ENCODE measurements at regions not wholly inside any gene's neighbourhood (a gene's known extent, or its start where the extent isn't known, plus 50 kb on each side); places are given as distances from the start of the nearest gene placed in this dataset.

DNA sequence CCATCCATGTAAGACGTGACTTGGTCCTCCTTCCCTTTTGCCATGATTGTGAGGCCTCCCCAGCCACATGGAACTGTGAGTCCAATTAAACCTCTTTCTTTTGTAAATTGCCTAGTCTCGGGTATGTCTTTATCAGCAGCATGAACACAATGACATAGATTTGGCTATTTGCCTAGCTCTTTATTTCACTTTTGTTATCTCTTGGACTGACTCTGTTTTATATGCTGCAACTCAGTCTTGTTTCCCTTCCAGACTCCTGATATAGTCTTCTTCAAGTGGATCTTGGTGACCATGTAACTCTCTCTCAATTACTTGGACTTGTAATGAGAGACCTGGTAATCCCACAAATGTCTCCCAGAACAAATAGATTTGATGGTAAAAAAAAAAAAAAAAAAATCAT is 627.6 kb downstream of the CCDC85A start:
- Mint-ChIP-seq H3K27ac (ENCODE audit: unreplicated experiment) (no peak overlapping the region), H3K36me3 (ENCODE audit: insufficient read depth, unreplicated experiment) (no peaks in the 10 kb centered on the region), H3K4me3 (ENCODE audit: unreplicated experiment) (no peak overlapping the region), H3K9me3 (ENCODE audit: unreplicated experiment) (no peaks in the 10 kb centered on the region), H3K27me3 (ENCODE audit: insufficient read depth, unreplicated experiment) (no peaks in the 10 kb centered on the region), H3K4me1 (ENCODE audit: low read depth, unreplicated experiment) (no peaks in the 10 kb centered on the region)
- H3K4me3 ChIP-seq (ENCODE audit: low read depth, low read length): no peak overlapping the region
- DNase-seq: no peak
- intact Hi-C loops (cut with micrococcal nuclease; ENCODE audit: unreplicated experiment): no loop called here
- CTCF ChIA-PET: no interaction called here
- no peaks in the 10 kb centered on the region for H3K4me1 ChIP-seq
- no peaks in the 10 kb centered on the region for H3K27me3 ChIP-seq (replicated peaks; ENCODE audit: control insufficient read depth, insufficient read depth, low read length)
- no TSS peak for BruUV-seq (replicated peaks)
- no peaks in the 10 kb centered on the region for H3K36me3 ChIP-seq (ENCODE audit: control insufficient read depth, insufficient read depth, low read length)
- TF ChIP-seq, protein P1, sequence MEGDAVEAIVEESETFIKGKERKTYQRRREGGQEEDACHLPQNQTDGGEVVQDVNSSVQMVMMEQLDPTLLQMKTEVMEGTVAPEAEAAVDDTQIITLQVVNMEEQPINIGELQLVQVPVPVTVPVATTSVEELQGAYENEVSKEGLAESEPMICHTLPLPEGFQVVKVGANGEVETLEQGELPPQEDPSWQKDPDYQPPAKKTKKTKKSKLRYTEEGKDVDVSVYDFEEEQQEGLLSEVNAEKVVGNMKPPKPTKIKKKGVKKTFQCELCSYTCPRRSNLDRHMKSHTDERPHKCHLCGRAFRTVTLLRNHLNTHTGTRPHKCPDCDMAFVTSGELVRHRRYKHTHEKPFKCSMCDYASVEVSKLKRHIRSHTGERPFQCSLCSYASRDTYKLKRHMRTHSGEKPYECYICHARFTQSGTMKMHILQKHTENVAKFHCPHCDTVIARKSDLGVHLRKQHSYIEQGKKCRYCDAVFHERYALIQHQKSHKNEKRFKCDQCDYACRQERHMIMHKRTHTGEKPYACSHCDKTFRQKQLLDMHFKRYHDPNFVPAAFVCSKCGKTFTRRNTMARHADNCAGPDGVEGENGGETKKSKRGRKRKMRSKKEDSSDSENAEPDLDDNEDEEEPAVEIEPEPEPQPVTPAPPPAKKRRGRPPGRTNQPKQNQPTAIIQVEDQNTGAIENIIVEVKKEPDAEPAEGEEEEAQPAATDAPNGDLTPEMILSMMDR (IDR thresholded peaks at IDR 0.05; ENCODE audit: insufficient read depth in 1 of 2, low read depth in 1 of 2, low read length in 1 of 2, severe bottlenecking in 1 of 2, unreplicated experiment in 1 of 2): no peak
- no peaks in the 10 kb centered on the region for H3K9me3 ChIP-seq
- POLR2A ChIA-PET: no interaction called here

DNA sequence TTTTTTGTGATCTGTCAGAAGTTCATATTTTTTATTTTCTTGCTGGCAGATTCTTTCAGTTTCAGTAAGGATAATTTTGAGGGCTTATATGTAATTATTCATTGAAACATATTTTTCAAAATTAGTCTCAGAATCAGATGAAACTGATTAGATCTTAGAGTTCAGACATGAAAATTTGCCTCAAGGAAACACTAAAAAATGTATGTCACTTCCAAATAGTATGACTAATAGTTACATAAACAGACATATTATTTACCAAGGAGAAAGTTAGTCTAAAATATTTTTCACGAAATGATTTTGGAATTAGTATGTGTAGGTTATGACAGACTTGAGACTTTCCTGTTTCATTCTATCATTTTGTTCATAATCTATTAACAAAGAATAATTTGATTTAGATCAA is 628.6 kb downstream of the CCDC85A start:
- H3K4me1 ChIP-seq: no peaks in the 10 kb centered on the region
- no peak overlapping the region for H3K4me3 ChIP-seq (ENCODE audit: low read depth, low read length)
- H3K9me3 ChIP-seq: no peaks in the 10 kb centered on the region
- ChIA-PET POLR2A (no interaction called here), CTCF (no interaction called here)
- no peaks in the 10 kb centered on the region for H3K9me3 Mint-ChIP-seq (ENCODE audit: unreplicated experiment)
- no peak overlapping the region for H3K27ac Mint-ChIP-seq (ENCODE audit: unreplicated experiment)
- no peaks in the 10 kb centered on the region for H3K27me3 ChIP-seq (replicated peaks; ENCODE audit: control insufficient read depth, insufficient read depth, low read length)
- H3K36me3 Mint-ChIP-seq (ENCODE audit: insufficient read depth, unreplicated experiment): no peaks in the 10 kb centered on the region
- TF ChIP-seq, protein P1 (IDR thresholded peaks at IDR 0.05; ENCODE audit: insufficient read depth in 1 of 2, low read depth in 1 of 2, low read length in 1 of 2, severe bottlenecking in 1 of 2, unreplicated experiment in 1 of 2): no peak
- no TSS peak for BruUV-seq (replicated peaks)
- no peaks in the 10 kb centered on the region for H3K36me3 ChIP-seq (ENCODE audit: control insufficient read depth, insufficient read depth, low read length)
- no peak overlapping the region for H3K4me3 Mint-ChIP-seq (ENCODE audit: unreplicated experiment)
- DNase-seq: no peak
- intact Hi-C loops (cut with micrococcal nuclease; ENCODE audit: unreplicated experiment): no loop called here
- H3K4me1 Mint-ChIP-seq (ENCODE audit: low read depth, unreplicated experiment): no peaks in the 10 kb centered on the region
- H3K27me3 Mint-ChIP-seq (ENCODE audit: insufficient read depth, unreplicated experiment): no peaks in the 10 kb centered on the region

DNA sequence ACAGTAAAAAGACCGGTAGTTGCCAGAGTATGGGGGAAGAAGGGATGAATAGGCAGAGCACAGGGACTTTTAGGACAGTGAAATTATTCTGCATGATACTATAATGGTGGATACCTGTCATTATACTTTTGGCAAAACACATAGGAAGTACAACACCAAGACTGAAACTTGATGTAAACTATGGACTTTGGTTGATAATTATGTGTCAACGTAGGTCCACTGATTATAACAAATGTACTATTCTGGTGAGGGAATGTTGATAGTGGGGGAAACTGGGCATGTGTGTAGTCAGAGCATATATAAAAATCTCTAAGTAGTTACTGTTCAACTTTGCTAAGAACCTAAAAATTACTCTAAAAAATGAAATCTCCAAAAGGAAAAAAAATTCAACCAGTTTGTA is 629.7 kb downstream of the CCDC85A start:
- Mint-ChIP-seq H3K27ac (ENCODE audit: unreplicated experiment) (no peak overlapping the region), H3K4me3 (ENCODE audit: unreplicated experiment) (no peak overlapping the region), H3K27me3 (ENCODE audit: insufficient read depth, unreplicated experiment) (no peaks in the 10 kb centered on the region), H3K9me3 (ENCODE audit: unreplicated experiment) (no peaks in the 10 kb centered on the region), H3K36me3 (ENCODE audit: insufficient read depth, unreplicated experiment) (no peaks in the 10 kb centered on the region), H3K4me1 (ENCODE audit: low read depth, unreplicated experiment) (no peaks in the 10 kb centered on the region)
- H3K4me1 ChIP-seq: no peaks in the 10 kb centered on the region
- DNase-seq: no peak
- no peaks in the 10 kb centered on the region for H3K27me3 ChIP-seq (replicated peaks; ENCODE audit: control insufficient read depth, insufficient read depth, low read length)
- H3K9me3 ChIP-seq: no peaks in the 10 kb centered on the region
- no TSS peak for BruUV-seq (replicated peaks)
- intact Hi-C loops (cut with micrococcal nuclease; ENCODE audit: unreplicated experiment): no loop called here
- TF ChIP-seq, protein P1 (IDR thresholded peaks at IDR 0.05; ENCODE audit: insufficient read depth in 1 of 2, low read depth in 1 of 2, low read length in 1 of 2, severe bottlenecking in 1 of 2, unreplicated experiment in 1 of 2): no peak
- POLR2A ChIA-PET: no interaction called here
- no peak overlapping the region for H3K4me3 ChIP-seq (ENCODE audit: low read depth, low read length)
- CTCF ChIA-PET: no interaction called here
- no peaks in the 10 kb centered on the region for H3K36me3 ChIP-seq (ENCODE audit: control insufficient read depth, insufficient read depth, low read length)

Data from Caco-2 (cell line).